Activated CD4-positive, alpha-beta memory T cell treated with anti-CD3 and anti-CD28 coated beads for 36 hours (primary cell): ENCODE measurements at regions not wholly inside any gene's neighbourhood (a gene's known extent, or its start where the extent isn't known, plus 50 kb on each side); places are given as distances from the start of the nearest gene placed in this dataset.

Source experiments
- CTCF ChIA-PET: fragments of 350-600 bp; sonication (Branson Sonifier 250); formaldehyde crosslinking; loops from one replicate; lab custom pipeline; 2021; ENCODE audit warnings: antibody characterized with exemption, inconsistent platforms; lab: Charles Lee
- POLR2A ChIA-PET: fragments of 350-600 bp; sonication (Branson Sonifier 250); formaldehyde crosslinking; loops from one replicate; lab custom pipeline; 2021; ENCODE audit warnings: antibody characterized with exemption; lab: Charles Lee
- DNase-seq: peaks from one replicate; pipeline ENCODE4 v3.0.0-alpha.2; 2020
- H3K27ac Mint-ChIP-seq: one replicate; pipeline ENCODE4 v1.8.0; 2021; ENCODE audit warnings: mixed read lengths
- H3K27me3 Mint-ChIP-seq: one replicate; pipeline ENCODE4 v1.8.0; 2021; ENCODE audit warnings: mixed read lengths
- H3K36me3 Mint-ChIP-seq: one replicate; pipeline ENCODE4 v1.8.0; 2021; ENCODE audit warnings: mixed read lengths
- H3K4me1 Mint-ChIP-seq: one replicate; pipeline ENCODE4 v1.8.0; 2021; ENCODE audit warnings: low read depth, mixed read lengths
- H3K4me3 Mint-ChIP-seq: one replicate; pipeline ENCODE4 v1.8.0; 2021; ENCODE audit warnings: mild to moderate bottlenecking, mixed read lengths
- H3K9me3 Mint-ChIP-seq: one replicate; pipeline ENCODE4 v1.8.0; 2021; ENCODE audit warnings: mixed read lengths
- intact Hi-C: fragments of 100-400 bp; cut with micrococcal nuclease; formaldehyde crosslinking; loops from one replicate; pipeline ENCODE4 v1.15.1; 2023

GRCh38 chr2:215617060-215617824 lies 181.4 kb upstream of the FN1 start:
- H3K4me3 Mint-ChIP-seq: no peak overlapping the region
- H3K36me3 Mint-ChIP-seq: no peaks in the 10 kb centered on the region
- POLR2A ChIA-PET: no interaction called here
- peaks cover 5% of the 10 kb centered on the region for H3K4me1 Mint-ChIP-seq
- H3K9me3 Mint-ChIP-seq: no peaks in the 10 kb centered on the region
- intact Hi-C loops: no loop called here
- H3K27me3 Mint-ChIP-seq: peaks cover 5% of the 10 kb centered on the region
- CTCF ChIA-PET: no interaction called here
- DNase-seq: no peak
- no peak overlapping the region for H3K27ac Mint-ChIP-seq

GRCh38 chr2:215615803-215616174 lies 179.9 kb upstream of the FN1 start:
- POLR2A ChIA-PET: no interaction called here

GRCh38 chr2:215615067-215615802 lies 179.4 kb upstream of the FN1 start:
- intact Hi-C loops: no loop called here
- POLR2A ChIA-PET: no interaction called here
- Mint-ChIP-seq H3K9me3 (no peaks in the 10 kb centered on the region), H3K27me3 (peaks cover 5% of the 10 kb centered on the region), H3K36me3 (no peaks in the 10 kb centered on the region), H3K4me1 (peaks cover 5% of the 10 kb centered on the region), H3K4me3 (no peak overlapping the region), H3K27ac (no peak overlapping the region)
- no peak for DNase-seq
- CTCF ChIA-PET: no interaction called here

More at GRCh38 chr2:215615803-215616174, 179.9 kb upstream of the FN1 start:
- Mint-ChIP-seq H3K27me3 (peaks cover 5% of the 10 kb centered on the region), H3K4me1 (peaks cover 5% of the 10 kb centered on the region), H3K4me3 (no peak overlapping the region), H3K27ac (no peak overlapping the region), H3K9me3 (no peaks in the 10 kb centered on the region), H3K36me3 (no peaks in the 10 kb centered on the region)
- DNase-seq: no peak
- CTCF ChIA-PET: no interaction called here
- intact Hi-C loops: no loop called here

GRCh38 chr2:215614296-215614695 lies 178.4 kb upstream of the FN1 start:
- ChIA-PET CTCF (no interaction called here), POLR2A (no interaction called here)
- Mint-ChIP-seq H3K4me3 (no peak overlapping the region), H3K27ac (no peak overlapping the region), H3K9me3 (no peaks in the 10 kb centered on the region), H3K36me3 (no peaks in the 10 kb centered on the region), H3K27me3 (no peaks in the 10 kb centered on the region), H3K4me1 (no peaks in the 10 kb centered on the region)
- no peak for DNase-seq
- intact Hi-C loops: no loop called here

- Mint-ChIP-seq H3K27ac (no peak overlapping the region), H3K4me1 (no peaks in the 10 kb centered on the region), H3K27me3 (no peaks in the 10 kb centered on the region), H3K36me3 (no peaks in the 10 kb centered on the region), H3K9me3 (no peaks in the 10 kb centered on the region), H3K4me3 (no peak overlapping the region)
- ChIA-PET POLR2A (no interaction called here), CTCF (no interaction called here)
- intact Hi-C loops: no loop called here
- no peak for DNase-seq
Observed at GRCh38 chr2:215613888-215614287, 178.0 kb upstream of the FN1 start.

- POLR2A ChIA-PET: no interaction called here
- Mint-ChIP-seq H3K27ac (no peak overlapping the region), H3K36me3 (no peaks in the 10 kb centered on the region), H3K27me3 (no peaks in the 10 kb centered on the region), H3K9me3 (no peaks in the 10 kb centered on the region), H3K4me3 (no peak overlapping the region), H3K4me1 (no peaks in the 10 kb centered on the region)
- intact Hi-C loops: no loop called here
- DNase-seq: no peak
- CTCF ChIA-PET: no interaction called here
Observed at GRCh38 chr2:215613280-215613679, 177.4 kb upstream of the FN1 start.

- ChIA-PET POLR2A (no interaction called here), CTCF (interaction anchor here (0.6 kb wide), 1 partner anchor 380 kb away, joined by 3 read pairs; no protein-coding TSS in a partner anchor)
- intact Hi-C loops: no loop called here
- Mint-ChIP-seq H3K27me3 (no peaks in the 10 kb centered on the region), H3K9me3 (no peaks in the 10 kb centered on the region), H3K4me3 (no peak overlapping the region), H3K36me3 (no peaks in the 10 kb centered on the region), H3K27ac (no peak overlapping the region), H3K4me1 (no peaks in the 10 kb centered on the region)
- no peak for DNase-seq
Observed at GRCh38 chr2:215612786-215613185, 176.9 kb upstream of the FN1 start.

GRCh38 chr2:215611609-215612386 lies 175.9 kb upstream of the FN1 start:
- CTCF ChIA-PET: no interaction called here
- intact Hi-C loops: no loop called here

GRCh38 chr2:215609089-215610032 lies 173.5 kb upstream of the FN1 start:
- no peak overlapping the region for H3K27ac Mint-ChIP-seq
- ChIA-PET POLR2A (no interaction called here), CTCF (no interaction called here)
- no peaks in the 10 kb centered on the region for H3K4me1 Mint-ChIP-seq
- H3K36me3 Mint-ChIP-seq: no peaks in the 10 kb centered on the region
- intact Hi-C loops: no loop called here
- H3K4me3 Mint-ChIP-seq: no peak overlapping the region
- no peaks in the 10 kb centered on the region for H3K27me3 Mint-ChIP-seq
- no peak for DNase-seq
- H3K9me3 Mint-ChIP-seq: no peaks in the 10 kb centered on the region

More at GRCh38 chr2:215611609-215612386, 175.9 kb upstream of the FN1 start:
- Mint-ChIP-seq H3K27ac (no peak overlapping the region), H3K27me3 (no peaks in the 10 kb centered on the region), H3K4me1 (no peaks in the 10 kb centered on the region), H3K4me3 (no peak overlapping the region), H3K36me3 (no peaks in the 10 kb centered on the region), H3K9me3 (no peaks in the 10 kb centered on the region)
- POLR2A ChIA-PET: no interaction called here
- DNase-seq: no peak

GRCh38 chr2:215607766-215608165 lies 171.9 kb upstream of the FN1 start:
- CTCF ChIA-PET: no interaction called here
- Mint-ChIP-seq H3K36me3 (no peaks in the 10 kb centered on the region), H3K9me3 (no peaks in the 10 kb centered on the region), H3K27me3 (no peaks in the 10 kb centered on the region), H3K27ac (no peak overlapping the region), H3K4me1 (no peaks in the 10 kb centered on the region), H3K4me3 (no peak overlapping the region)
- DNase-seq: no peak
- POLR2A ChIA-PET: no interaction called here
- intact Hi-C loops: no loop called here

- H3K4me3 Mint-ChIP-seq: no peak overlapping the region
- H3K9me3 Mint-ChIP-seq: no peaks in the 10 kb centered on the region
- POLR2A ChIA-PET: no interaction called here
- no peak for DNase-seq
- no peak overlapping the region for H3K27ac Mint-ChIP-seq
- CTCF ChIA-PET: no interaction called here
- no peaks in the 10 kb centered on the region for H3K4me1 Mint-ChIP-seq
- H3K27me3 Mint-ChIP-seq: no peaks in the 10 kb centered on the region
- intact Hi-C loops: no loop called here
- no peaks in the 10 kb centered on the region for H3K36me3 Mint-ChIP-seq
Observed at GRCh38 chr2:215606219-215606618, 170.4 kb upstream of the FN1 start.
